MM.1S (cell line): ENCODE measurements at regions not wholly inside any gene's neighbourhood (a gene's known extent, or its start where the extent isn't known, plus 50 kb on each side); places are given as distances from the start of the nearest gene placed in this dataset.

Source experiments
- DNase-seq: peaks from one replicate; pipeline ENCODE4 v3.0.0-alpha.2; 2015
- H2AFZ ChIP-seq: fragments of 300-600 bp; sonication (generic); 2 replicates; pipeline ENCODE4 v1.6.0; 2016; ENCODE audit warnings: antibody characterized with exemption, low read length
- H3F3A ChIP-seq: fragments of 300-600 bp; sonication (generic); 2 replicates; pipeline ENCODE4 v1.6.1; 2016; ENCODE audit warnings: mild to moderate bottlenecking, antibody characterized with exemption, low read length, moderate library complexity, mixed read lengths; ENCODE audit not compliant: insufficient read depth
- H3K27ac ChIP-seq: fragments of 300-600 bp; sonication (generic); 2 replicates; pipeline ENCODE4 v1.5.1; 2016; ENCODE audit warnings: mild to moderate bottlenecking, low read length
- H3K27me3 ChIP-seq: fragments of 300-600 bp; sonication (generic); replicated peaks from 2 replicates; pipeline ENCODE4 v1.6.0; 2016; ENCODE audit warnings: low read length; ENCODE audit not compliant: insufficient read depth
- H3K36me3 ChIP-seq: fragments of 300-600 bp; sonication (generic); replicated peaks from 2 replicates; pipeline ENCODE4 v1.6.1; 2016; ENCODE audit warnings: mild to moderate bottlenecking, low read length, mixed read lengths; ENCODE audit not compliant: insufficient read depth
- H3K4me1 ChIP-seq: fragments of 300-600 bp; sonication (generic); 2 replicates; pipeline ENCODE4 v1.6.1; 2016; ENCODE audit warnings: low read length, mixed read lengths
- H3K4me2 ChIP-seq: fragments of 300-600 bp; sonication (generic); 2 replicates; pipeline ENCODE4 v1.6.0; 2016; ENCODE audit warnings: low read depth, low read length
- H3K4me3 ChIP-seq: fragments of 300-600 bp; sonication (generic); 2 replicates; pipeline ENCODE4 v1.5.1; 2016; ENCODE audit warnings: low read length, mixed read lengths
- H3K79me2 ChIP-seq: fragments of 300-600 bp; sonication (generic); 2 replicates; pipeline ENCODE4 v1.6.1; 2016; ENCODE audit warnings: mixed run types, low read length, mixed read lengths
- H3K9ac ChIP-seq: fragments of 300-600 bp; sonication (generic); 2 replicates; pipeline ENCODE4 v1.6.1; 2016; ENCODE audit warnings: low read length, mixed read lengths
- H3K9me2 ChIP-seq: fragments of 300-600 bp; sonication (generic); replicated peaks from 2 replicates; pipeline ENCODE4 v1.6.1; 2016; ENCODE audit warnings: mild to moderate bottlenecking, low read length, mixed read lengths; ENCODE audit not compliant: insufficient read depth
- H3K9me3 ChIP-seq: fragments of 300-600 bp; sonication (generic); replicated peaks from 2 replicates; pipeline ENCODE4 v1.6.1; 2016; ENCODE audit warnings: mild to moderate bottlenecking, low read length, mixed read lengths; ENCODE audit not compliant: insufficient read depth
- H4K20me1 ChIP-seq: fragments of 300-600 bp; sonication (generic); 2 replicates; pipeline ENCODE4 v1.6.1; 2016; ENCODE audit warnings: mild to moderate bottlenecking, low read length, moderate library complexity, mixed read lengths; ENCODE audit not compliant: insufficient read depth
- CTCF ChIP-seq: fragments of 300-600 bp; sonication (generic); IDR thresholded peaks from 2 replicates; pipeline ENCODE4 v1.5.1; 2016; ENCODE audit warnings: antibody characterized with exemption, low read length, mixed read lengths
- EZH2 ChIP-seq: fragments of 300-600 bp; sonication (generic); optimal IDR thresholded peaks from 2 replicates; pipeline ENCODE3; 2017; ENCODE audit warnings: low read depth, mild to moderate bottlenecking, antibody characterized with exemption, low read length, mixed read lengths
- EZH2phosphoT487 ChIP-seq: fragments of 300-600 bp; sonication (generic); IDR thresholded peaks from 2 replicates; pipeline ENCODE4 v1.6.1; 2018; ENCODE audit warnings: antibody characterized with exemption, low read length

GRCh38 chr4:101593666-101594065 is 196.9 kb upstream of the BANK1 start:
- no peaks in the 10 kb centered on the region for H3K9me3 ChIP-seq
- no peak overlapping the region for H3K4me3 ChIP-seq
- no peaks in the 10 kb centered on the region for H3K9me2 ChIP-seq
- H3K4me2 ChIP-seq: no peak overlapping the region
- H3F3A ChIP-seq: no peaks in the 10 kb centered on the region
- no peak overlapping the region for H2AFZ ChIP-seq
- DNase-seq: no peak
- TF ChIP-seq EZH2 (no peak), CTCF (no peak), EZH2phosphoT487 (no peak)
- no peak overlapping the region for H3K9ac ChIP-seq
- no peaks in the 10 kb centered on the region for H4K20me1 ChIP-seq
- peaks cover 11% of the 10 kb centered on the region for H3K4me1 ChIP-seq
- H3K79me2 ChIP-seq: no peaks in the 10 kb centered on the region
- no peaks in the 10 kb centered on the region for H3K27me3 ChIP-seq
- no peaks in the 10 kb centered on the region for H3K36me3 ChIP-seq
- H3K27ac ChIP-seq: no peak overlapping the region

DNA sequence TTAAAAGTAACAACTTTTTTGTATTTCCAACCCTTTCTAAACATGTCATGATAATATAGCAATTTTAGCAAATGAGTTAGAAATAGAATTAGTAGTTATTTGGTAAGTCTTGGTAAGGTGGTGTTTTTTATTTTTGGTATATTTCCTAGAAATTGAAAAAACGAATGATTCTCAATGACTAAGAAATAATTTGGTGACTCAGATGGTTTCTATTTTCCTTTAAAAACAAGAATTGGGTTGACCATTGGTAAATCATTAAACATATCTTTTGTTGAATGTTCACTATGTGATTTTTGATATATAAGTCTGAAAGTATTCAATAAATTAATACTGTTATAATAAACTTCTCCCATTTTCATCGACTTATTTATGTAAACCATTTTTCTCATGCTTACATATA is 206.2 kb upstream of the BANK1 start:
- H3K9me2 ChIP-seq: no peaks in the 10 kb centered on the region
- TF ChIP-seq EZH2phosphoT487: no peak
- TF ChIP-seq EZH2: no peak
- TF ChIP-seq CTCF: no peak
- H3K4me1 ChIP-seq: no peaks in the 10 kb centered on the region
- no peaks in the 10 kb centered on the region for H3K79me2 ChIP-seq
- H4K20me1 ChIP-seq: no peaks in the 10 kb centered on the region
- no peaks in the 10 kb centered on the region for H3K27me3 ChIP-seq
- no peak overlapping the region for H3K9ac ChIP-seq
- H3K4me3 ChIP-seq: no peak overlapping the region
- H3F3A ChIP-seq: no peaks in the 10 kb centered on the region
- no peak overlapping the region for H3K27ac ChIP-seq
- H3K9me3 ChIP-seq: no peaks in the 10 kb centered on the region
- no peak for DNase-seq
- H3K4me2 ChIP-seq: no peak overlapping the region
- no peak overlapping the region for H2AFZ ChIP-seq
- H3K36me3 ChIP-seq: no peaks in the 10 kb centered on the region

GRCh38 chr4:101563126-101563525 is 215.8 kb upstream of the PPP3CA start:
- no peak overlapping the region for H2AFZ ChIP-seq
- no peaks in the 10 kb centered on the region for H3K9me3 ChIP-seq
- no peak overlapping the region for H3K4me3 ChIP-seq
- H3K9ac ChIP-seq: no peak overlapping the region
- no peaks in the 10 kb centered on the region for H3K27me3 ChIP-seq
- no peak for DNase-seq
- H3K79me2 ChIP-seq: no peaks in the 10 kb centered on the region
- no peaks in the 10 kb centered on the region for H3K4me1 ChIP-seq
- H4K20me1 ChIP-seq: no peaks in the 10 kb centered on the region
- H3K27ac ChIP-seq: no peak overlapping the region
- H3K9me2 ChIP-seq: no peaks in the 10 kb centered on the region
- no peaks in the 10 kb centered on the region for H3K36me3 ChIP-seq
- H3F3A ChIP-seq: no peaks in the 10 kb centered on the region
- TF ChIP-seq EZH2phosphoT487 (no peak), CTCF (no peak), EZH2 (no peak)
- H3K4me2 ChIP-seq: no peak overlapping the region
